Adrenal gland (tissue), 9 donors: ENCODE measurements at regions not wholly inside any gene's neighbourhood (a gene's known extent, or its start where the extent isn't known, plus 50 kb on each side); places are given as distances from the start of the nearest gene placed in this dataset.

ENCODE experiments used
- DNase-seq, 7 donors: peaks; one replicate each; pipeline ENCODE4 v3.0.0-alpha.2; 2019 to 2020
- H3K27ac ChIP-seq, 5 donors: fragments of 200-600 bp; sonication (generic) in 4 of 5; 1 replicate in 3 of 5; 2 replicates in 2 of 5; pipeline versions ENCODE4 v1.5.1 to v1.8.0; 2016 to 2020; ENCODE audit warnings: mild to moderate bottlenecking in 1 of 5
- H3K27me3 ChIP-seq: fragments of 200-600 bp; 2 replicates; pipeline ENCODE4 v1.8.0; 2021
- H3K36me3 ChIP-seq, 2 donors: fragments of 200-600 bp; replicated peaks in 1 of 2; 1 replicate in 1 of 2; 2 replicates in 1 of 2; pipeline versions ENCODE4 v1.5.1 to v1.8.0; 2018 to 2022
- H3K4me1 ChIP-seq, 2 donors: fragments of 200-600 bp; replicated peaks in 1 of 2; 1 replicate in 1 of 2; 2 replicates in 1 of 2; pipeline versions ENCODE4 v1.5.1 to v1.8.0; 2018 to 2021
- H3K4me3 ChIP-seq, 4 donors: fragments of 200-600 bp; sonication (generic) in 3 of 4; one replicate each; pipeline ENCODE4 v1.5.1; 2016 to 2018
- H3K9me3 ChIP-seq, 3 donors: fragments of 200-600 bp; sonication (generic) in 1 of 3; replicated peaks in 1 of 3; 1 replicate in 2 of 3; 2 replicates in 1 of 3; pipeline versions ENCODE4 v1.5.1 to v1.8.0; 2016 to 2021
- CTCF ChIP-seq, 6 experiments: fragments of 450-650 bp in 4 of 6; fragments of 200-600 bp in 2 of 6; sonication (generic) in 1 of 6; IDR thresholded peaks; 1 replicate in 5 of 6; 2 replicates in 1 of 6; pipeline versions ENCODE4 v1.5.1 to v1.8.0; 2016 to 2021; ENCODE audit warnings: antibody characterized with exemption in 6 of 6, mild to moderate bottlenecking in 2 of 6, moderate library complexity in 1 of 6
- POLR2A ChIP-seq, 2 donors: fragments of 450-650 bp; IDR thresholded peaks; one replicate each; pipeline ENCODE4 v1.6.1; 2017; ENCODE audit warnings: antibody characterized with exemption in 2 of 2, mild to moderate bottlenecking in 2 of 2, moderate library complexity in 1 of 2
- whole genome bisulfite sequencing, 4 donors: extraction: QIAGEN DNeasy Blood & Tissue Kit in 2 of 4; methylation state at CpG; one replicate each; pipeline versions ENCODE4 v1.1.5 to v1.1.7; 2013 to 2017; 5-methylcytosine and 5-hydroxymethylcytosine counted together
- intact Hi-C, 2 donors: fragments of 100-400 bp; cut with DNase I; formaldehyde crosslinking; loops; one replicate each; pipeline versions ENCODE4 v1.14.1 to v1.15.0; 2022 to 2023
- donor health status: healthy with polysubstance abuse.
- donor health status: Bipolar disorder and iron deficiency.
- donor health status: DM: yes; HTN: yes; CAD: no.
- donor health status: DM: no; HTN: no; CAD: no.
- donor health status: DM: no; HTN: no; CAD: no.

- Histone ChIP-seq H3K4me3 (no peak overlapping the region), H3K4me1 (no peaks in the 10 kb centered on the region), H3K27me3 (peaks cover 9% of the 10 kb centered on the region), H3K9me3 (no peaks in the 10 kb centered on the region), H3K36me3 (no peaks in the 10 kb centered on the region), H3K27ac (no peak overlapping the region)
- no peak for DNase-seq
- 89 to 100% (median 93%) methylated on average over 1 of the region's 1 CpG for WGBS, 4 donors
- TF ChIP-seq CTCF (IDR thresholded peaks at IDR 0.05): no peak
- TF ChIP-seq POLR2A (IDR thresholded peaks at IDR 0.05): no peak
- intact Hi-C loops: no loop called here
Observed at GRCh38 chr18:25729072-25729471, 361.3 kb downstream of the SS18 start.

- Histone ChIP-seq H3K4me3 (no peak overlapping the region), H3K27ac (no peak overlapping the region), H3K9me3 (no peaks in the 10 kb centered on the region), H3K27me3 (peaks cover 9% of the 10 kb centered on the region), H3K4me1 (no peaks in the 10 kb centered on the region), H3K36me3 (no peaks in the 10 kb centered on the region)
- intact Hi-C loops: no loop called here
- no peak for DNase-seq
- no peak for TF ChIP-seq POLR2A (IDR thresholded peaks at IDR 0.05)
- TF ChIP-seq CTCF (IDR thresholded peaks at IDR 0.05): no peak
- WGBS, 4 donors: 52 to 65% (median 58%) methylated on average over 5 of the region's 5 CpGs
Observed at GRCh38 chr18:25727281-25727985, 363.0 kb downstream of the SS18 start.

DNA sequence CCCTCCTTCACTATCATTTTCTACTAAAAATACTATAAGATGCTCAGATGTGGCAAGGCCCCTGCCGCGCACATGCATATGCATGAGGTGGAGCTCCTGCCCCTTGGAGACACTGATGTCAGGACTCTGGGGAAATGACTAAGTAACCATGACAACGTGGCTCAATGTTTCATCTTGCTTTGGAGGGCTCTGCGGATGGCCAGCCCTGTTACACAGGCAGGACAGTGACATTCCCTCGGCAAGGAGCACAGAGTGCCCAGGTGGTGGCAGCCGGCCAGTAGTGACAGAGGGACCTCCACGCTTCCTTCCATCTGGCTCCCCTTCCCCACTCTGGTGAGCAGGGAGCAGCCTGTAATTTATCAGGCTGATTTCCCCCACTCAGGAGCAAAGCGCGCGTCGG lies 364.1 kb downstream of the SS18 start:
- TF ChIP-seq POLR2A (IDR thresholded peaks at IDR 0.05) (no peak), CTCF (IDR thresholded peaks at IDR 0.05) (no peak)
- no peak overlapping the region for H3K4me3 ChIP-seq
- no peak overlapping the region for H3K27ac ChIP-seq
- intact Hi-C loops: no loop called here
- no peaks in the 10 kb centered on the region for H3K4me1 ChIP-seq
- WGBS, 4 donors: 48 to 51% (median 50%) methylated on average over 10 to 11 of the region's 11 CpGs
- peaks cover 9% of the 10 kb centered on the region for H3K27me3 ChIP-seq
- no peak for DNase-seq
- no peaks in the 10 kb centered on the region for H3K9me3 ChIP-seq
- no peaks in the 10 kb centered on the region for H3K36me3 ChIP-seq

GRCh38 chr18:25725501-25725900 lies 364.9 kb downstream of the SS18 start:
- no peak overlapping the region for H3K4me3 ChIP-seq
- H3K27me3 ChIP-seq: peaks cover 3% of the 10 kb centered on the region
- H3K36me3 ChIP-seq: no peaks in the 10 kb centered on the region
- H3K27ac ChIP-seq: no peak overlapping the region
- H3K4me1 ChIP-seq: no peaks in the 10 kb centered on the region
- intact Hi-C loops: no loop called here
- WGBS, 4 donors: 65 to 73% (median 70%) methylated on average over 2 of the region's 2 CpGs
- DNase-seq: no peak
- H3K9me3 ChIP-seq: no peaks in the 10 kb centered on the region
- TF ChIP-seq POLR2A (IDR thresholded peaks at IDR 0.05): no peak
- TF ChIP-seq CTCF (IDR thresholded peaks at IDR 0.05): no peak
